Heart right ventricle (tissue), 16 donors: ENCODE measurements at regions not wholly inside any gene's neighbourhood (a gene's known extent, or its start where the extent isn't known, plus 50 kb on each side); places are given as distances from the start of the nearest gene placed in this dataset.

ENCODE experiments used
- ATAC-seq, 8 donors: fragments of 200-7000 bp; cut with Tn5 transposase; one replicate each; pipeline ENCODE4 v1.9.1; 2020; ENCODE audit warnings: mild to moderate bottlenecking in 8 of 8, moderate library complexity in 8 of 8, moderate number of reproducible peaks in 1 of 8
- DNase-seq, 2 donors: peaks; one replicate each; pipeline ENCODE4 v3.0.0-alpha.2; 2020
- H3K27ac ChIP-seq, 10 donors: fragments of 200-600 bp; sonication (generic) in 2 of 10; one replicate each; pipeline versions ENCODE4 v1.5.0 to v1.8.0; 2020 to 2022; ENCODE audit warnings: mild to moderate bottlenecking in 3 of 10
- H3K27me3 ChIP-seq, 7 donors: fragments of 200-600 bp; one replicate each; pipeline ENCODE4 v1.8.0; 2021 to 2022; ENCODE audit warnings: mild to moderate bottlenecking in 2 of 7
- H3K36me3 ChIP-seq, 9 donors: fragments of 200-600 bp; sonication (generic) in 1 of 9; one replicate each; pipeline versions ENCODE4 v1.5.0 to v1.8.0; 2020 to 2022; ENCODE audit warnings: mild to moderate bottlenecking in 2 of 9
- H3K4me1 ChIP-seq, 9 donors: fragments of 200-600 bp; sonication (generic) in 1 of 9; one replicate each; pipeline versions ENCODE4 v1.5.0 to v1.8.0; 2020 to 2022; ENCODE audit warnings: mild to moderate bottlenecking in 4 of 9
- H3K4me3 ChIP-seq, 10 donors: fragments of 200-600 bp; sonication (generic) in 2 of 10; one replicate each; pipeline versions ENCODE4 v1.5.0 to v1.8.0; 2020 to 2022; ENCODE audit warnings: mild to moderate bottlenecking in 7 of 10, moderate library complexity in 2 of 10
- H3K9me3 ChIP-seq, 11 donors: fragments of 200-600 bp in 10 of 11; sonication (generic) in 2 of 11; one replicate each; pipeline versions ENCODE4 v1.5.0 to v1.8.0; 2013 to 2022; ENCODE audit warnings: mild to moderate bottlenecking in 2 of 11, control low read depth in 1 of 11, moderate library complexity in 1 of 11
- WGBS, 2 donors: extraction: QIAGEN DNeasy Blood & Tissue Kit; methylation state at CpG; one replicate each; pipeline ENCODE4 v1.1.7; 2013; ENCODE audit warnings: inconsistent platforms in 1 of 2; 5-methylcytosine and 5-hydroxymethylcytosine counted together
- intact Hi-C, 10 donors: fragments of 100-400 bp; cut with DNase I; formaldehyde crosslinking; loops; one replicate each; pipeline versions ENCODE4 v1.11.1 to v1.14.2; 2022
- TF ChIP-seq, protein P1 (sequence below), 9 donors: fragments of 200-600 bp; sonication (generic) in 2 of 9; IDR thresholded peaks; one replicate each; pipeline versions ENCODE4 v1.5.0 to v1.8.0; 2021 to 2022; ENCODE audit warnings: antibody characterized with exemption in 9 of 9, mild to moderate bottlenecking in 5 of 9, moderate library complexity in 1 of 9
- donor health status: Arrhythmogenic right ventricular cardiomyopathy.
- donor health status: ischemic (EF 13 %, LVEDD 7.1; RV severe dilation, severe dysfunction).
- donor health status: healthy with polysubstance abuse.
- donor health status: DM: no; HTN: yes; CAD: no.
- donor health status: DM: no; HTN: no; CAD: no.
- donor health status: ischemic (EF 25% LVEDD 6.9; RV normal size, moderate dysfunction).
- donor health status: ischemic (EF 25% LVEDD 5.7; RV mildly dilated, moderate dysfunction).
- donor health status: healthy.
- donor health status: DM: yes; HTN: yes; CAD: no.
- donor health status: Ischemic cardiomyopathy.
- donor health status: ischemic (EF 35%, LVEDD 5.7; RV mildly dilated, moderate dysfunction).
- donor health status: nonischemic (EF 11% LVEDD 7.7; RV severe dilation, severe dysfunction).
- donor health status: DM: yes; HTN: yes; CAD: no.
- donor health status: PGD.
- donor health status: ischemic (EF 29% LVEDD 5.4; RV normal size, mild dysfunction).
- donor health status: nonischemic (EF 23%, LVEDD 6.1; RV moderate dilation, normal function).

DNA sequence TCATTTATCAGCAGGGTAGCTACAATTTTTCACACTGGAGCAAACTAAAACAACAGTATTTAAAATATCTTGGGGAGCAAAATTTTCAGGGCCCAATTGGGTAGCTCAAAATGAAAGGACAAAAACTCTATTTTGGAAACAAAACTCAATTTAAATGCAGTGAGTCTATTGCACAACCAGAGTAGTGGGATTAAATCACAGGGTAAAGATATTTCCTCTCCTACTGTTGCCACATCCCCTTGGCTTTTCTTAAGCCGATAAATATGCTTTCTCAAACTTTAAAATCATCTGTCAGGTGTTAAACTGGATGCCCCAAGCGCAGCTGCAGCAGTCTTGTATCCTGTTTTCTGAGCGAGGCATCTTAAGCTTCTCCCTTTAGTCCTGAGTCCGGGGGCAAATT lies 1474.3 kb upstream of the CDH9 start:
- Histone ChIP-seq H3K27ac (no peak overlapping the region), H3K9me3 (peaks cover 0 to 33% (median 0%) of the 10 kb centered on the region in 11 donors), H3K4me1 (no peaks in the 10 kb centered on the region), H3K4me3 (no peak overlapping the region), H3K36me3 (no peaks in the 10 kb centered on the region), H3K27me3 (no peaks in the 10 kb centered on the region)
- 64 to 70% methylated on average over 4 of the region's 4 CpGs for WGBS, 2 donors
- ATAC-seq (no peak), DNase-seq (no peak)
- TF ChIP-seq, protein P1, sequence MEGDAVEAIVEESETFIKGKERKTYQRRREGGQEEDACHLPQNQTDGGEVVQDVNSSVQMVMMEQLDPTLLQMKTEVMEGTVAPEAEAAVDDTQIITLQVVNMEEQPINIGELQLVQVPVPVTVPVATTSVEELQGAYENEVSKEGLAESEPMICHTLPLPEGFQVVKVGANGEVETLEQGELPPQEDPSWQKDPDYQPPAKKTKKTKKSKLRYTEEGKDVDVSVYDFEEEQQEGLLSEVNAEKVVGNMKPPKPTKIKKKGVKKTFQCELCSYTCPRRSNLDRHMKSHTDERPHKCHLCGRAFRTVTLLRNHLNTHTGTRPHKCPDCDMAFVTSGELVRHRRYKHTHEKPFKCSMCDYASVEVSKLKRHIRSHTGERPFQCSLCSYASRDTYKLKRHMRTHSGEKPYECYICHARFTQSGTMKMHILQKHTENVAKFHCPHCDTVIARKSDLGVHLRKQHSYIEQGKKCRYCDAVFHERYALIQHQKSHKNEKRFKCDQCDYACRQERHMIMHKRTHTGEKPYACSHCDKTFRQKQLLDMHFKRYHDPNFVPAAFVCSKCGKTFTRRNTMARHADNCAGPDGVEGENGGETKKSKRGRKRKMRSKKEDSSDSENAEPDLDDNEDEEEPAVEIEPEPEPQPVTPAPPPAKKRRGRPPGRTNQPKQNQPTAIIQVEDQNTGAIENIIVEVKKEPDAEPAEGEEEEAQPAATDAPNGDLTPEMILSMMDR (IDR thresholded peaks at IDR 0.05): no peak
- intact Hi-C loops: no loop called here

GRCh38 chr5:28505121-28505520 lies 1466.7 kb upstream of the CDH9 start:
- Histone ChIP-seq H3K27ac (no peak overlapping the region), H3K9me3 (peaks cover 0 to 28% (median 0%) of the 10 kb centered on the region in 11 donors), H3K27me3 (no peaks in the 10 kb centered on the region), H3K36me3 (no peaks in the 10 kb centered on the region), H3K4me3 (no peak overlapping the region), H3K4me1 (no peaks in the 10 kb centered on the region)
- intact Hi-C loops: no loop called here
- TF ChIP-seq, protein P1 (IDR thresholded peaks at IDR 0.05): no peak
- 39 to 46% methylated on average over 1 of the region's 1 CpG for WGBS, 2 donors
- DNase-seq (no peak), ATAC-seq (no peak)

GRCh38 chr5:28500511-28500910 lies 1462.1 kb upstream of the CDH9 start:
- TF ChIP-seq, protein P1 (IDR thresholded peaks at IDR 0.05): no peak
- Histone ChIP-seq H3K27me3 (no peaks in the 10 kb centered on the region), H3K9me3 (peaks cover 0 to 3% (median 0%) of the 10 kb centered on the region in 11 donors), H3K27ac (no peak overlapping the region), H3K4me3 (no peak overlapping the region), H3K4me1 (no peaks in the 10 kb centered on the region), H3K36me3 (no peaks in the 10 kb centered on the region)
- WGBS, 2 donors: 76 to 83% methylated on average over 2 of the region's 2 CpGs
- no peak for DNase-seq
- no peak for ATAC-seq
- intact Hi-C loops: no loop called here

DNA sequence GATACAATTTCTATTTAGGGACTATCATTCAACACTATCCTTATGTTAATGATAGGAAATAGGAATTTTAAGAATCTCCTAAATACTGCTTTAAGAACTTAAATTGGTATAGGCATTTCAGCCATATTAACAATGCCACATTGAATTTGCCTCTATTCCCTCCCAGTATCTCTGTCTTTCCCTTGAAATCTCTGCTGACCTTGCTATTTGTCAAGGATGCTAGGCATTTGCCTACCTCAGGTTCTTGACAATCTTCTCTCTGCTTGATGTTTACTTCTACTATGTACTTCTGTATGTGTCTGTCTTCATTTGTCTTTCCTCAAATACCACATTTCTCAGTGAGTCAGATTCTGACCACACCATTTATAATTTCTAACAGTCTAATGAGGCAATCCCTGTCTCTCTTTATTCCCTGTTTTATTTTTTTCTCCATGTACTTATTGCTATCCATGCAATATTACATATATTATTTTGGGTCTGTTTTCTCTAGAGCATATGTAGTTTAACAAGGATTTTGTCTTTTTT lies 1461.4 kb upstream of the CDH9 start:
- intact Hi-C loops: no loop called here
- Histone ChIP-seq H3K27ac (no peak overlapping the region), H3K9me3 (peaks cover 0 to 3% (median 0%) of the 10 kb centered on the region in 11 donors), H3K4me3 (no peak overlapping the region), H3K36me3 (no peaks in the 10 kb centered on the region), H3K4me1 (no peaks in the 10 kb centered on the region), H3K27me3 (no peaks in the 10 kb centered on the region)
- ATAC-seq: no peak
- DNase-seq: no peak
- TF ChIP-seq, protein P1 (IDR thresholded peaks at IDR 0.05): no peak
